Colonic mucosa (tissue), 4 donors: ENCODE measurements at regions not wholly inside any gene's neighbourhood (a gene's known extent, or its start where the extent isn't known, plus 50 kb on each side); places are given as distances from the start of the nearest gene placed in this dataset.

Experiments used
- DNase-seq: peaks from one replicate; pipeline ENCODE4 v3.0.0-alpha.2; 2020
- H3K27ac ChIP-seq: fragments of 200-600 bp; one replicate; pipeline ENCODE4 v1.8.0; 2021
- H3K27me3 ChIP-seq: fragments of 200-600 bp; one replicate; pipeline ENCODE4 v1.8.0; 2021
- H3K36me3 ChIP-seq: fragments of 200-600 bp; one replicate; pipeline ENCODE4 v1.8.0; 2021
- H3K4me1 ChIP-seq: fragments of 200-600 bp; one replicate; pipeline ENCODE4 v1.8.0; 2021; ENCODE audit warnings: mild to moderate bottlenecking
- H3K4me3 ChIP-seq: fragments of 200-600 bp; one replicate; pipeline ENCODE4 v1.8.0; 2021
- H3K9ac ChIP-seq, 2 donors: one replicate each; pipeline ENCODE4 v1.7.0; 2013; ENCODE audit warnings: control low read depth in 2 of 2, low read depth in 2 of 2, low read length in 2 of 2
- H3K9me3 ChIP-seq: fragments of 200-600 bp; one replicate; pipeline ENCODE4 v1.8.0; 2021
- intact Hi-C: fragments of 100-400 bp; cut with DNase I; formaldehyde crosslinking; loops from one replicate; pipeline ENCODE4 v1.14.1; 2022
- TF ChIP-seq, protein P1 (sequence below): fragments of 200-600 bp; IDR thresholded peaks from one replicate; pipeline ENCODE4 v1.8.0; 2022; ENCODE audit warnings: antibody characterized with exemption, mild to moderate bottlenecking
- donor health status: healthy.
- donor health status: DM: no; HTN: no; CAD: no.
- donor health status: DM: no; HTN: no; CAD: no.

- Histone ChIP-seq H3K9ac (no peak overlapping the region), H3K36me3 (no peaks in the 10 kb centered on the region), H3K9me3 (no peaks in the 10 kb centered on the region), H3K4me1 (no peaks in the 10 kb centered on the region), H3K4me3 (no peak overlapping the region), H3K27me3 (no peaks in the 10 kb centered on the region), H3K27ac (no peak overlapping the region)
- intact Hi-C loops: no loop called here
- TF ChIP-seq, protein P1, sequence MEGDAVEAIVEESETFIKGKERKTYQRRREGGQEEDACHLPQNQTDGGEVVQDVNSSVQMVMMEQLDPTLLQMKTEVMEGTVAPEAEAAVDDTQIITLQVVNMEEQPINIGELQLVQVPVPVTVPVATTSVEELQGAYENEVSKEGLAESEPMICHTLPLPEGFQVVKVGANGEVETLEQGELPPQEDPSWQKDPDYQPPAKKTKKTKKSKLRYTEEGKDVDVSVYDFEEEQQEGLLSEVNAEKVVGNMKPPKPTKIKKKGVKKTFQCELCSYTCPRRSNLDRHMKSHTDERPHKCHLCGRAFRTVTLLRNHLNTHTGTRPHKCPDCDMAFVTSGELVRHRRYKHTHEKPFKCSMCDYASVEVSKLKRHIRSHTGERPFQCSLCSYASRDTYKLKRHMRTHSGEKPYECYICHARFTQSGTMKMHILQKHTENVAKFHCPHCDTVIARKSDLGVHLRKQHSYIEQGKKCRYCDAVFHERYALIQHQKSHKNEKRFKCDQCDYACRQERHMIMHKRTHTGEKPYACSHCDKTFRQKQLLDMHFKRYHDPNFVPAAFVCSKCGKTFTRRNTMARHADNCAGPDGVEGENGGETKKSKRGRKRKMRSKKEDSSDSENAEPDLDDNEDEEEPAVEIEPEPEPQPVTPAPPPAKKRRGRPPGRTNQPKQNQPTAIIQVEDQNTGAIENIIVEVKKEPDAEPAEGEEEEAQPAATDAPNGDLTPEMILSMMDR: no peak
- no peak for DNase-seq
These were observed 341.9 kb upstream of the B3GAT1 start for GRCh38 chr11:134753771-134754520.

DNA sequence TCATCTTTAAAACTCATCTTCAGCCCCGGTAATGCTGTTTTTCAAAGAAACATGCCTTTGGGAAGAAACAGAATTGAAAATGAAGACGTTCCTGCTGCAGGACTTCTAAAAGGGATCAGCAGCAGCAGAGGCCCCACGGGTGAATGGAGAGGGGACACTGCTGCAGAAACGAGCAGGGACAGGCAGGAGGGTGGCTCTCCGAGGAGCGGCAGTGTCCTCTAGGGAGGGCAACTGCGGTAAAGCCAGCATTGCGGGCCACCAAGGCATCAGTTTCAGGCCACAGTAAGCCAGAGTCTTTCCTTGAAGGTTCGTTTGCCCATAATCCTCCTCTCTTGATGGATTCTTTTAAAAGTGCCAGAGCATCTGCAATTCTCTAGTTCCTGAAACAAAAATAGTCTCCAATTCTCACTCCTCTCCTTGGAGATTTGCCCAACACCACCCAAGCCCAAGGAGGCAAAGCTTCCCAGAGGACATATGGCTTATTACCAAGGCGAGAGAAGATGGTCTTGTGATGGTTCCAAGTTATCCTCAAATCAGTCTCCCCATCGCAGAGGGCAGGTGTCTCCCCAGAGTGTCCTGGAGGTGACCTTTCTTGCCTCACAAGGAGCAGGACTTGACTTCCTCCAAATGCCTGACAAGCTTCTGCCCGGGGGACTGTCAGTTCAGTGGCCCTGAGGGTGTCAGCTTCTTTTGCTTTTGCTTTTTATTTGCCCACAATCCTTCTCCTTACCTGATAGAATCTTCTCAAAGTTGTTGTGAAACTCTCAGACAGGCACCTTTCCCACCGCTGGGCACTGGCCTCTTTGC lies 341.1 kb upstream of the B3GAT1 start:
- Histone ChIP-seq H3K9ac (no peak overlapping the region), H3K9me3 (no peaks in the 10 kb centered on the region), H3K36me3 (no peaks in the 10 kb centered on the region), H3K27ac (no peak overlapping the region), H3K27me3 (no peaks in the 10 kb centered on the region), H3K4me1 (no peaks in the 10 kb centered on the region), H3K4me3 (no peak overlapping the region)
- TF ChIP-seq, protein P1: no peak
- intact Hi-C loops: no loop called here
- DNase-seq: no peak

DNA sequence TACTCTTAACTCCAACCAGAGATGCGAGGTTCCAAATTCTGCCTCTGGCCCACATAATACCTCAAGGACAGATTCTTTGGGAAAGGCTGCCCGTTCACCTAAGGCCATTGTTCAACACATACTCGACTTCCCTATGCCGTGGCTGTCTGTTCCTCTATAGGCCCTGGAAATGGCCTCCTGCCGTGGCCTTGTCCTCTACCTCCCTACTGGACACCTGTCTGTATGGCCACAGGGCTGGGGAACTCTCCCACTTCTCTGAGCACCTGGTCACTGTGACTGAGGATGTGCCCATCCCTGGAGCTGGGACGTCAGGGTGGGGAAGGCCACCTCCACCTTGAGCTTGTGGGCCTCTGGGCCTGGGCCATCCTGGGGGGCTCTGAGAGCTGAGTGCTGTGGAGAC lies 340.5 kb upstream of the B3GAT1 start:
- Histone ChIP-seq H3K9ac (no peak overlapping the region), H3K27ac (no peak overlapping the region), H3K4me3 (no peak overlapping the region), H3K4me1 (no peaks in the 10 kb centered on the region), H3K9me3 (no peaks in the 10 kb centered on the region), H3K27me3 (no peaks in the 10 kb centered on the region), H3K36me3 (no peaks in the 10 kb centered on the region)
- TF ChIP-seq, protein P1: no peak
- intact Hi-C loops: no loop called here
- DNase-seq: no peak

GRCh38 chr11:134751766-134752165 lies 339.7 kb upstream of the B3GAT1 start:
- TF ChIP-seq, protein P1: no peak
- no peaks in the 10 kb centered on the region for H3K27me3 ChIP-seq
- H3K9ac ChIP-seq: no peak overlapping the region
- intact Hi-C loops: no loop called here
- H3K36me3 ChIP-seq: no peaks in the 10 kb centered on the region
- no peaks in the 10 kb centered on the region for H3K9me3 ChIP-seq
- H3K4me1 ChIP-seq: no peaks in the 10 kb centered on the region
- H3K27ac ChIP-seq: no peak overlapping the region
- H3K4me3 ChIP-seq: no peak overlapping the region
- DNase-seq: no peak

DNA sequence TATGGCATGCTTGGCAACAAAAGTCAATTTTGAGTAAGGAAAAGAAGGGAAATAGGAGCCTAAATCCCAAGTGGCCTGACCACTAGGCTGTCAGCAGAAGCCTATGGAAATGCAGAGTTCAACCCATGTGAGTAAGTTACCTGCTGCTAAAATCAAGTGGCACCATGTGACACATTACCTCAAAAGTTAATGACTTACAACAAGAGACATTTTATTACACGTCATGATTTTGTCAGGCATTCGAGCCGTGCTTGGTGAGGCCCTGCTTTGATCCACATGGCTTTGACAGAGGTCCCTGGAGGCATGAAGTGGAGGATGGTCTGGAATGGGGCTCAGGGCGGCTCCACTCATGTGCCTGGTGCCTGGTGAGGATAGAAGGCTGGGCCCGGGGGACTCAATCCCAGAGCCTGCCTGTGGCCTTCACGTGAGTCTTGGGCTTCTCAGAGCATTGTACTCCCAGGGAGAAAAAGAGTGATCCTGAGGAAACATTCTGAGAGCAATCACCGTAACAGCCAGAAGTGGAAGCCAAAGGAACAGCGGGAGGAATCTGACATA lies 339.1 kb upstream of the B3GAT1 start:
- TF ChIP-seq, protein P1: no peak
- H3K27me3 ChIP-seq: no peaks in the 10 kb centered on the region
- DNase-seq: no peak
- H3K9ac ChIP-seq: no peak overlapping the region
- no peaks in the 10 kb centered on the region for H3K9me3 ChIP-seq
- H3K27ac ChIP-seq: no peak overlapping the region
- intact Hi-C loops: no loop called here
- H3K4me3 ChIP-seq: no peak overlapping the region
- H3K4me1 ChIP-seq: no peaks in the 10 kb centered on the region
- no peaks in the 10 kb centered on the region for H3K36me3 ChIP-seq
